Prostate gland (tissue), 2 donors: ENCODE measurements at regions not wholly inside any gene's neighbourhood (a gene's known extent, or its start where the extent isn't known, plus 50 kb on each side); places are given as distances from the start of the nearest gene placed in this dataset.

Experiments
- DNase-seq: peaks from one replicate; pipeline ENCODE4 v3.0.0-alpha.2; 2019; ENCODE audit warnings: low spot score
- H3K27ac ChIP-seq, 2 donors: fragments of 200-600 bp; sonication (generic); 2 replicates each; pipeline ENCODE4 v1.5.1; 2017 to 2019
- H3K27me3 ChIP-seq: fragments of 200-600 bp; sonication (generic); replicated peaks from 2 replicates; pipeline ENCODE4 v1.5.1; 2019; ENCODE audit not compliant: insufficient read depth
- H3K36me3 ChIP-seq, 2 donors: fragments of 200-600 bp; sonication (generic); 1 replicate in 1 of 2; 2 replicates in 1 of 2; pipeline versions ENCODE4 v1.5.1 to v1.8.1; 2017 to 2019
- H3K4me1 ChIP-seq: fragments of 200-600 bp; sonication (generic); replicated peaks from 2 replicates; pipeline ENCODE4 v1.5.1; 2019
- H3K4me3 ChIP-seq, 2 donors: fragments of 200-600 bp; sonication (generic); 2 replicates each; pipeline ENCODE4 v1.5.1; 2017 to 2019
- H3K9me3 ChIP-seq: fragments of 200-600 bp; sonication (generic); 2 replicates; pipeline ENCODE4 v1.5.1; 2017
- CTCF ChIP-seq, 4 experiments: fragments of 200-600 bp in 2 of 4; fragments of 450-650 bp in 2 of 4; sonication (generic) in 2 of 4; IDR thresholded peaks; 1 replicate in 3 of 4; 2 replicates in 1 of 4; pipeline ENCODE4 v1.5.1; 2016 to 2019; ENCODE audit warnings: antibody characterized with exemption in 4 of 4, mild to moderate bottlenecking in 2 of 4, moderate library complexity in 2 of 4
- POLR2A ChIP-seq: fragments of 450-650 bp; IDR thresholded peaks from one replicate; pipeline ENCODE4 v1.6.1; 2016; ENCODE audit warnings: antibody characterized with exemption, mild to moderate bottlenecking
- POLR2AphosphoS5 ChIP-seq: sonication (generic); formaldehyde crosslinking; IDR thresholded peaks from one replicate; pipeline ENCODE4 v1.6.1; 2017; ENCODE audit warnings: antibody characterized with exemption
- WGBS: methylation state at CpG from one replicate; pipeline ENCODE4 v1.1.5; 2018; 5-methylcytosine and 5-hydroxymethylcytosine counted together
- intact Hi-C: fragments of 100-400 bp; cut with DNase I; formaldehyde crosslinking; loops from one replicate; pipeline ENCODE4 v1.14.2; 2022

- Histone ChIP-seq H3K36me3 (no peaks in the 10 kb centered on the region), H3K27me3 (no peaks in the 10 kb centered on the region), H3K27ac (no peak overlapping the region), H3K9me3 (no peaks in the 10 kb centered on the region), H3K4me1 (no peaks in the 10 kb centered on the region), H3K4me3 (no peak overlapping the region)
- intact Hi-C loops, result no loop called here
- no peak for TF ChIP-seq CTCF (IDR thresholded peaks at IDR 0.05)
- TF ChIP-seq POLR2A, result no peak
- TF ChIP-seq POLR2AphosphoS5, result no peak
- WGBS, result 69% methylated on average over 4 of the region's 4 CpGs
- DNase-seq, result no peak
These were observed 54.2 kb upstream of the MCTP2 start for GRCh38 chr15:94177112-94177511.

DNA sequence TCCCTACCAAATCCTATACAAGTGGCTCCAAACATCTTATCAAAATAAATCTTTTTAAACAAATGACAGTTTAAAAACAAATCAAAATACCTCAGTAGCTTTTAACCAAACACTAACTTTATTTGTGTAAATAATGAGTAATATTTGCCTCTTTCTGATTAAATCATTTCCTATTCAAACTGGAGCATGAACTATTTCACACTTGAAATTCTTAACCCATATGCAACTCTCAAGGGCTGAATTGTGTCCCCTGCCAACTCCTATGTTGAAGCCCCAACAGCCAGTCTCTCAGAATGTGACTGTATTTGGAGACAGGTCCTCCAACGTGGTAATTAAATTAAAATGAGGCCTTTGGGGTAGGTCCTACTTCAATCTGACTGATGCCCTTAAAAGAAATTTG is 55.9 kb upstream of the MCTP2 start:
- no peak for TF ChIP-seq POLR2AphosphoS5
- H3K4me3 ChIP-seq, result no peak overlapping the region
- no peak overlapping the region for H3K27ac ChIP-seq
- no peaks in the 10 kb centered on the region for H3K36me3 ChIP-seq
- H3K27me3 ChIP-seq, result no peaks in the 10 kb centered on the region
- no peak for DNase-seq
- intact Hi-C loops, result no loop called here
- no peaks in the 10 kb centered on the region for H3K9me3 ChIP-seq
- no peaks in the 10 kb centered on the region for H3K4me1 ChIP-seq
- 44% methylated on average over 1 of the region's 1 CpG for WGBS

DNA sequence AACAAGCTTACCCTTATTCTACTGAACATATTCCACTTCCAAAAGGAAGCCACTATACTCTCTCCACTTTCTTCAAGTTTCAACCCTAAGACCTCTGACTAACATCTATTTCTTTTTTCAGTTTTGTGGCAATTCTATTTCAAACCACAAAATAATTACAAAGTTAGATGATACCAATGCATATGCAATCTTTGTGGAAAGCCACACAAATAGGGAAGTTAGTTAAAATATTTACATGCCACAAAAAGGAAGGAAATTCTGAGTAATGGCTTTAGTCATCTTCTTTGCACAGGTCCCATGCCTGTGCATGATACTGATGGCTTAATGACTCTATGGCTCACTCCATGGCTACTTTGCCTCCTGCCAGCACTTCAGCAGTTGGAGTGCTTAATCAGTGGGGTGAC is 57.0 kb upstream of the MCTP2 start:
- Histone ChIP-seq H3K9me3 (no peaks in the 10 kb centered on the region), H3K36me3 (no peaks in the 10 kb centered on the region), H3K4me1 (no peaks in the 10 kb centered on the region), H3K4me3 (no peak overlapping the region), H3K27ac (no peak overlapping the region), H3K27me3 (no peaks in the 10 kb centered on the region)
- DNase-seq, result no peak
- intact Hi-C loops, result no loop called here
- no peak for TF ChIP-seq CTCF (IDR thresholded peaks at IDR 0.05)
- TF ChIP-seq POLR2AphosphoS5, result no peak
- no peak for TF ChIP-seq POLR2A

GRCh38 chr15:94168250-94168649 is 63.1 kb upstream of the MCTP2 start:
- no peaks in the 10 kb centered on the region for H3K27me3 ChIP-seq
- no peak for DNase-seq

DNA sequence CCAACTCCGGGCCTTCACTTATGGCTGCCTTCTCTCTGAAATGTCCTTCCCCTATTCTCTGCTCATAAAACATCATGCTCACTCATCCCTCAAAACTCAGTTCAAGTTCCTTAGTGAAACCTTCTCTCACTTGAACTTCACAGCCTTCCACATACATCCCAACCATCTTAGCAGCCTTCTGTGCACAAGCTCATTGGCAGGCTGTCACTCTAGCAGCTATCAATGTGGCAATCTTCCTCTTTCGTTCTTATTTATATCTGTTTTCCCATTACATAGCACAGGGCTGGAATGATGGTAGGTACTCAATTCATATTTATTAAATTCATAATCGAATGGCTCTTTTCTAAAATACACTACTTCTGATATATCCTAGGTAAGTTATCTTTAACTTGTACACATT is 66.4 kb upstream of the MCTP2 start:
- H3K9me3 ChIP-seq, result no peaks in the 10 kb centered on the region
- intact Hi-C loops, result loop anchor here (10.0 kb wide), 1 partner anchor 160 kb away; no protein-coding TSS in a partner anchor
- H3K4me3 ChIP-seq, result no peak overlapping the region
- TF ChIP-seq CTCF (IDR thresholded peaks at IDR 0.05) (no peak), POLR2AphosphoS5 (no peak), POLR2A (no peak)
- 73% methylated on average over 3 of the region's 3 CpGs for whole genome bisulfite sequencing
- DNase-seq, result no peak
- no peaks in the 10 kb centered on the region for H3K4me1 ChIP-seq
- H3K27me3 ChIP-seq, result no peaks in the 10 kb centered on the region
- no peaks in the 10 kb centered on the region for H3K36me3 ChIP-seq
- H3K27ac ChIP-seq, result no peak overlapping the region

More at GRCh38 chr15:94168250-94168649, 63.1 kb upstream of the MCTP2 start:
- Histone ChIP-seq H3K9me3 (no peaks in the 10 kb centered on the region), H3K4me3 (no peak overlapping the region), H3K36me3 (no peaks in the 10 kb centered on the region), H3K4me1 (no peaks in the 10 kb centered on the region), H3K27ac (no peak overlapping the region)
- WGBS, result 88% methylated on average over 8 of the region's 8 CpGs
- TF ChIP-seq CTCF (IDR thresholded peaks at IDR 0.05), result peak in 1 of 4 experiments; percentile 7
- no peak for TF ChIP-seq POLR2A
- no peak for TF ChIP-seq POLR2AphosphoS5
- intact Hi-C loops, result loop anchor here (10.0 kb wide), 1 partner anchor 157 kb away; no protein-coding TSS in a partner anchor
